Activated CD4-positive, alpha-beta T cell treated with anti-CD3 and anti-CD28 coated beads for 4 hours (primary cell): ENCODE measurements at regions not wholly inside any gene's neighbourhood (a gene's known extent, or its start where the extent isn't known, plus 50 kb on each side); places are given as distances from the start of the nearest gene placed in this dataset.

Experiments
- DNase-seq, 2 donors: peaks; one replicate each; pipeline ENCODE4 v3.0.0-alpha.2; 2020

GRCh38 chr11:116096272-116096995 lies 592.2 kb upstream of the CADM1 start:
- no peak for DNase-seq

- DNase-seq, result no peak
Measured at GRCh38 chr11:116093481-116094270, 589.5 kb upstream of the CADM1 start.

GRCh38 chr11:116093065-116093464 lies 588.9 kb upstream of the CADM1 start:
- DNase-seq, result no peak

- no peak for DNase-seq
Measured at GRCh38 chr11:116086426-116086825, 582.2 kb upstream of the CADM1 start.

- DNase-seq, result no peak
Measured at GRCh38 chr11:116085031-116085635, 580.9 kb upstream of the CADM1 start.

GRCh38 chr11:116084511-116084910 lies 580.3 kb upstream of the CADM1 start:
- no peak for DNase-seq

- DNase-seq, result no peak
Measured at GRCh38 chr11:116082256-116082655, 578.0 kb upstream of the CADM1 start.

- no peak for DNase-seq
Measured at GRCh38 chr11:116079580-116079979, 575.4 kb upstream of the CADM1 start.

- no peak for DNase-seq
Measured at GRCh38 chr11:116078101-116078591, 573.9 kb upstream of the CADM1 start.

GRCh38 chr11:116077092-116077491 lies 572.9 kb upstream of the CADM1 start:
- DNase-seq, result no peak

- no peak for DNase-seq
Measured at GRCh38 chr11:116073854-116074837, 569.9 kb upstream of the CADM1 start.

GRCh38 chr11:116072601-116073410 lies 568.6 kb upstream of the CADM1 start:
- DNase-seq, result no peak

GRCh38 chr11:116072133-116072532 lies 567.9 kb upstream of the CADM1 start:
- DNase-seq, result no peak

GRCh38 chr11:116071241-116071640 lies 567.0 kb upstream of the CADM1 start:
- DNase-seq, result no peak

GRCh38 chr11:116070520-116070919 lies 566.3 kb upstream of the CADM1 start:
- DNase-seq, result no peak

GRCh38 chr11:116066777-116067176 lies 562.6 kb upstream of the CADM1 start:
- DNase-seq, result no peak

GRCh38 chr11:116065986-116066385 lies 561.8 kb upstream of the CADM1 start:
- no peak for DNase-seq

- DNase-seq, result no peak
Measured at GRCh38 chr11:116065191-116065895, 561.1 kb upstream of the CADM1 start.

GRCh38 chr11:116062490-116063171 lies 558.4 kb upstream of the CADM1 start:
- DNase-seq, result no peak

- DNase-seq, result no peak
Measured at GRCh38 chr11:116062129-116062489, 557.9 kb upstream of the CADM1 start.
